ENCODE measurements at regions not wholly inside any gene's neighbourhood (a gene's known extent, or its start where the extent isn't known, plus 50 kb on each side); places are given as distances from the start of the nearest gene placed in this dataset.

DNA sequence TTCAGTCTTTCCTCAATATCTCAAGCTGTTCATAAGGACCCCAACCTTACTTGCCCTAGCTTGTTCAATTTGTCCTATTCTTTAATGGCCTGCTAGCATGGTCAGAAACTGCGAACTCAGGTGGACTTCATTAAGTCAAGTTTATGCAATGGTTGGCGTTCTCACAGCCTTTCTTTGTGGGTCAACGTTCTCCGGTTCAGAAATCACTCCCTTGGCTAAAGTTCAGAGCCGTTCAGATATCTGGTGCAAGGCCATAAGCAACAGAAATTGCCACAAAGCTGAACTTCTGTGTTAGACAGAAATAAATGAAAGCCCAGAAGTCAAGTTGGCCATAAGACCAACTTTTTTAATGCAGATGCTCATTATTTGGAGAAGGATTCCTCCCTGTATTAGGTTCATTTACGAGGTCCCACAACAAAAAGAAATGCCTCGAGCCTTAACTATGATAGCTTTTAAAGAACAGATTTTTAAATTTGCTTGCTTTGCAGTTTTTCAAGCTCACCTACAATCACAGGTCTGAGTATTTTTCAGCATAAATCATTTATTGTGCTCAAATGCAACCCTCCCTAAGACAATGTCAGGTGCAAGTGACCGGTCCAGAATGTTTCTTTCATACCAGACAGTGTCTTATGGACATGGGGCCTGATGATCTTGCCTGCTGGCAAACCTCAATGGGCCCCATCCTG, 140.2 kb upstream of the COL11A1 start:
- TF ChIP-seq POLR2A (IDR thresholded peaks at IDR 0.05) (no peak), CTCF (IDR thresholded peaks at IDR 0.05) (no peak)

Data from sigmoid colon (tissue), 3 donors.